Skeletal muscle tissue (tissue), 3 donors: ENCODE measurements at regions not wholly inside any gene's neighbourhood (a gene's known extent, or its start where the extent isn't known, plus 50 kb on each side); places are given as distances from the start of the nearest gene placed in this dataset.

Experiments used
- H3K27ac ChIP-seq: one replicate; pipeline ENCODE4 v1.7.0; 2013; ENCODE audit warnings: mild to moderate bottlenecking, low read depth, low read length, inconsistent platforms
- H3K27me3 ChIP-seq, 3 donors: one replicate each; pipeline ENCODE4 v1.7.0; 2013; ENCODE audit warnings: low read length in 3 of 3; ENCODE audit not compliant: control insufficient read depth in 3 of 3, insufficient read depth in 3 of 3
- H3K36me3 ChIP-seq, 3 donors: one replicate each; pipeline ENCODE4 v1.7.0; 2013; ENCODE audit warnings: low read length in 3 of 3; ENCODE audit not compliant: control insufficient read depth in 3 of 3, insufficient read depth in 3 of 3
- H3K4me1 ChIP-seq, 3 donors: one replicate each; pipeline ENCODE4 v1.7.0; 2013; ENCODE audit warnings: low read length in 3 of 3, mild to moderate bottlenecking in 3 of 3; ENCODE audit not compliant: control insufficient read depth in 3 of 3, insufficient read depth in 3 of 3
- H3K4me3 ChIP-seq, 3 donors: one replicate each; pipeline ENCODE4 v1.7.0; 2013; ENCODE audit warnings: low read length in 3 of 3
- H3K9ac ChIP-seq, 3 donors: one replicate each; pipeline ENCODE4 v1.7.0; 2013; ENCODE audit warnings: low read length in 3 of 3, mild to moderate bottlenecking in 3 of 3, moderate library complexity in 2 of 3, low read depth in 1 of 3
- H3K9me3 ChIP-seq, 3 donors: one replicate each; pipeline ENCODE4 v1.7.0; 2013; ENCODE audit warnings: low read length in 3 of 3; ENCODE audit not compliant: control insufficient read depth in 3 of 3
- donor health status: Osteomylitis.

GRCh38 chr19:29376855-29377354 is 148.9 kb upstream of the VSTM2B start:
- Histone ChIP-seq H3K9me3 (peaks cover 0 to 2% (median 0%) of the 10 kb centered on the region in 3 donors), H3K9ac (no peak overlapping the region), H3K36me3 (no peaks in the 10 kb centered on the region), H3K27me3 (peaks cover 14 to 32% (median 14%) of the 10 kb centered on the region in 3 donors), H3K4me1 (no peaks in the 10 kb centered on the region), H3K4me3 (no peak overlapping the region), H3K27ac (no peak overlapping the region)

DNA sequence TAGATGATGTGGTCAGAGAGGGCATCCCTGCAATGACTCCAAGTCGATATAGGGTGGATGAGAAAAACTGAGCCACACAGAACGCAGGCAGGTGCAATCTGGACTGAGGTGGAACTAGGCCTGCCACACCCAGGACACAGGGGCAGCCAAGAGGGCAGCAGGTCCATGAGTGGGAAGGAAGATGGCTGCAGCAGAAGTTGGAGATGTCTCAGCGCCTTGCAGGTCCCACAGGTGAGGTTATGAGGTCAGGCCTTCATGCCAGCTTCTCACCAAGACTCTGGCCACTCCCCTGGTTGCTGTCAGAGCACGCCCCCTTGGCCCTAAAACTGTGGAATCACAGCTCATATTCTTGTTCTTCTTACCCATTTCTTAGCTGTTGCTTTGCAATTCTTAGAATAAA is 147.7 kb upstream of the VSTM2B start:
- peaks cover 14 to 33% (median 14%) of the 10 kb centered on the region in 3 donors for H3K27me3 ChIP-seq
- peaks cover 0 to 2% (median 0%) of the 10 kb centered on the region in 3 donors for H3K9me3 ChIP-seq
- no peak overlapping the region for H3K9ac ChIP-seq
- no peak overlapping the region for H3K27ac ChIP-seq
- H3K36me3 ChIP-seq: no peaks in the 10 kb centered on the region
- H3K4me3 ChIP-seq: no peak overlapping the region
- no peaks in the 10 kb centered on the region for H3K4me1 ChIP-seq

DNA sequence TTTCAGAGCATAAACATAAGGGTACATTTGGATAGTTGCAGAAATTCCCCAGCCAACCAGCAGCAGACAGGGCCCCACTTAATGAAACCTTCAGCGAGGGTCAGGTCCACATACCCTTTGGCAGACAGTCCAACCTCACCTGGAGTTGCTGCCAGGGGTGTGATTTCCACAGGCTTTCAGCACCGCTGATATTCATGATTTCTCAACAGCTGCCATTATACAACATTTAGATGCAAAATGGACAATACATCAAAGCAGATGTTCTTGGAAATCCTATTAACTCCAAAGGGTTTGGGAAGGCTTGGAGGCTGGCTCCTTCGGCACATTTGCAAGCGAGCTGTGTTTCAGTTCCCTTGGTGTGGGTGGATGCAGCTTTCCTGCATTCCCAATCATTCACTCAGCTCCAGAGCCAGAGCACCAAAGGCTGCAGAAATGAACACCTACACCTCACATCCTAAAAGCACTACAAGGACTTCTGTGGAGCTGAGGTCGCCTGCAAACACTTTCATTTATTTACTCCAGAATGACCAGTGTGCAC is 147.2 kb upstream of the VSTM2B start:
- Histone ChIP-seq H3K9ac (no peak overlapping the region), H3K27ac (no peak overlapping the region), H3K27me3 (peaks cover 14 to 32% (median 14%) of the 10 kb centered on the region in 3 donors), H3K9me3 (peaks cover 0 to 2% (median 0%) of the 10 kb centered on the region in 3 donors), H3K4me3 (no peak overlapping the region), H3K4me1 (no peaks in the 10 kb centered on the region), H3K36me3 (no peaks in the 10 kb centered on the region)

DNA sequence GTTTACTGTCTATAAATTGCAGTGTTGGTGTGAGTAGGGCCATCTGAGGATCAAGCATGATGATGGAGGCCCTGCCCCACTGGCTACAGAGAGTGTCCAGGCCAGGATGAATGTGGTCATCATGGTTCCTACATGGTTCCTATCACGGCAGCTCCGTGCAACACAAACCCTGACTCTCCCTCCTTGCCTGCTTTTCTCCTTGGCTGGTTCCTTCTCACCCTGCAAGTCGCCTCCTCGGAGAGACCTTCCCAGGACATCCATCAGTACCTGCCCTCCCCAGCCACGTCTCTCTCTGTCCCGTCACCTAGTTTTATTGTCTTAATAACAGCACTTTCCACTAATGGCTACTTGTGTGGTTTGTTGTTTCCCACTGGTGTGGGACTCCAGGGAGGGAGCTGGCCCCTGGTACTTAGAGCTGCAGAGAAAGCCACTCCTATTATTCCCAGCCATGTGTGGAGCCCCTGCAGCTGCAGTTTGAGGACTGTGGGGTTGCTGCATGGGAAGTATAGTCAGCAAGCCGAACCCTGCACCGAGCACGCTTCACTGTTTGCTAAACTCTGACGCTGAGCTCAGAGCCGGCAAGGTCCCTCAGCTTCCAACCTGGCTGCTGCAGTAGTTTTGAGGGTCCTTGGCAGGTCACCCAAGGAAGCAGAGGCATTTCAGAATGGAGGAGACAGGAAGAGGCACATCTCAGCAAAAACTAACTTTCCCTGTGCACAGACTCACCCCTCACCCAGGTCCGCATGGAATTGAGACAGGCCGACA is 146.4 kb upstream of the VSTM2B start:
- Histone ChIP-seq H3K27ac (no peak overlapping the region), H3K4me3 (no peak overlapping the region), H3K27me3 (peaks cover 14 to 35% (median 14%) of the 10 kb centered on the region in 3 donors), H3K9ac (no peak overlapping the region), H3K36me3 (no peaks in the 10 kb centered on the region), H3K9me3 (peaks cover 0 to 2% (median 0%) of the 10 kb centered on the region in 3 donors), H3K4me1 (no peaks in the 10 kb centered on the region)

DNA sequence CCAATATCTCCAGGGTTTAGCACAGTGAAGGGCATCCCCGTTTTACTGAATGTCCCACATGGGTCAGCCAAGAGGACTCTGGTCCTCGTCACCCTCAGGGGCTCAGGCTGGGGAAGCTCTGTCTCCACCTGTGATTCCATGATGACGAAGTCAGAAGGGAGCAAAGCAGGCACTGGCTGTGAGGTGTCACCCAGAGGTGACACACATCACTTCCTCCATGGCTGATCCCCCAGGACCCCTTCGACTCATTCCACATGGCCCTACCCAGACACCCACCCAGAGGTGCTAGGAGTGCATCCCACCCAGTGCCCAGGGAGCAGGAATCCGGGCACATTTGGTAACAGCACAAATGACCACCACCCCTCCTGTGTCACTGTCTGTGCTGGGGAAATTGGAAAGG is 145.2 kb upstream of the VSTM2B start:
- H3K36me3 ChIP-seq: no peaks in the 10 kb centered on the region
- no peak overlapping the region for H3K4me3 ChIP-seq
- peaks cover 14 to 38% (median 14%) of the 10 kb centered on the region in 3 donors for H3K27me3 ChIP-seq
- H3K9me3 ChIP-seq: peaks cover 0 to 2% (median 0%) of the 10 kb centered on the region in 3 donors
- no peaks in the 10 kb centered on the region for H3K4me1 ChIP-seq
- no peak overlapping the region for H3K27ac ChIP-seq
- H3K9ac ChIP-seq: no peak overlapping the region

- Histone ChIP-seq H3K27me3 (peaks cover 14 to 38% (median 19%) of the 10 kb centered on the region in 3 donors), H3K9ac (no peak overlapping the region), H3K36me3 (no peaks in the 10 kb centered on the region), H3K9me3 (peaks cover 0 to 2% (median 0%) of the 10 kb centered on the region in 3 donors), H3K4me1 (no peaks in the 10 kb centered on the region), H3K27ac (no peak overlapping the region), H3K4me3 (no peak overlapping the region)
These were observed 144.2 kb upstream of the VSTM2B start for GRCh38 chr19:29381353-29382203.

DNA sequence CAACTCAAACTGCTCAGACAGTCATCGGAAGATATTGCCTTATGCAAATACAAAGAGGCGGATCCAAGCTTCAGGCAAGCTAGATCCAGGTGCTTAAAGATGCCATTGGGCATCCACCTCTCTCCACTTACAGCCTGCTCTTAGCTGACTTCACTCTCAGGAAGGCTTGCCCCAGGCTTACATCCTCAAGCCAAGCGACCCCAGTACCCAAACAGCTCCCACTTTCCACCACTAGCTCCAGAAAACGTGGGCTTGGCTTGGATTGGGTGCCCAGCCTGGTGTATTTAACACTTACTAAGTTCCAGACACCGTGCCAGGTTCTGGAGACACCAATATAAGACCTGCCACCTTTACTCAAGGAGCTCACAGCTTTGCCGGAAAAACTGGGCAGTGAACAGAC is 142.1 kb upstream of the VSTM2B start:
- Histone ChIP-seq H3K4me1 (no peaks in the 10 kb centered on the region), H3K9me3 (no peaks in the 10 kb centered on the region), H3K27ac (no peak overlapping the region), H3K36me3 (no peaks in the 10 kb centered on the region), H3K27me3 (peaks cover 14 to 39% (median 14%) of the 10 kb centered on the region in 3 donors), H3K4me3 (no peak overlapping the region), H3K9ac (no peak overlapping the region)

DNA sequence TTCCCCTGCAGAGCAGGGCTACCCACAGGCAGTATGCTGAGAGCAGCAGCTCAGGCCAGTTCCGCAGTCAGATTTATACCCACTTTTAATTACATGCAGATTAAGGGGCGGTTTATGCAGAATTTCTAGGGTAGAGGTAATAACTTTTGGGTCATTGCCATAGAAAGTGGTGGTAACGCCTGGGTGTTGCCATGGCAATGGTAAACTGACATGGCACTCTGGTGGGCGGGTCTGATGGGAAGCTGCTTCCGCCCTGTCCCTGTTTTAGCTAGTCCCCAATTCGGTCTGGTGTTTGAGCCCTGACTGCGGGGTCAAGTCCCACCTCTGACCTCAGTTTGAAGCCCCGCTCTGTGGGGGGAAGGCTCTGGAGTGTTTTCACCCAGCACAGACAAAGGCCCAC is 141.1 kb upstream of the VSTM2B start:
- Histone ChIP-seq H3K9me3 (no peaks in the 10 kb centered on the region), H3K9ac (no peak overlapping the region), H3K4me1 (no peaks in the 10 kb centered on the region), H3K27ac (no peak overlapping the region), H3K4me3 (no peak overlapping the region), H3K27me3 (peaks cover 11 to 34% (median 13%) of the 10 kb centered on the region in 3 donors), H3K36me3 (no peaks in the 10 kb centered on the region)

- H3K27ac ChIP-seq: no peak overlapping the region
- H3K36me3 ChIP-seq: no peaks in the 10 kb centered on the region
- no peaks in the 10 kb centered on the region for H3K4me1 ChIP-seq
- H3K9me3 ChIP-seq: no peaks in the 10 kb centered on the region
- no peak overlapping the region for H3K4me3 ChIP-seq
- no peak overlapping the region for H3K9ac ChIP-seq
- peaks cover 4 to 28% (median 10%) of the 10 kb centered on the region in 3 donors for H3K27me3 ChIP-seq
These were observed 140.5 kb upstream of the VSTM2B start for GRCh38 chr19:29385191-29385795.
